RPMI7951 (cell line): ENCODE measurements at regions not wholly inside any gene's neighbourhood (a gene's known extent, or its start where the extent isn't known, plus 50 kb on each side); places are given as distances from the start of the nearest gene placed in this dataset.
"Not testable (repeated sequence)": the region's sequence is repeated elsewhere in the genome, so short reads cannot be mapped to it uniquely, and the experiment has no call there.

ENCODE experiments used
- DNase-seq: peaks from one replicate; pipeline ENCODE4 v3.0.0-alpha.2; 2012; ENCODE audit warnings: low read depth

GRCh38 chr7:97928844-97929243 lies 56.6 kb upstream of the ASNS start:
- not testable (repeated sequence) for DNase-seq

GRCh38 chr7:97927790-97928748 lies 55.9 kb upstream of the ASNS start:
- peak; percentile 1 for DNase-seq
